GM12872 (cell line): ENCODE measurements at regions not wholly inside any gene's neighbourhood (a gene's known extent, or its start where the extent isn't known, plus 50 kb on each side); places are given as distances from the start of the nearest gene placed in this dataset.

ENCODE experiments used
- TF ChIP-seq, protein P1 (sequence below): IDR thresholded peaks from 3 replicates; pipeline ENCODE4 v1.5.1; 2011; ENCODE audit warnings: low read depth, mild to moderate bottlenecking, low read length, moderate library complexity; ENCODE audit not compliant: insufficient read depth

DNA sequence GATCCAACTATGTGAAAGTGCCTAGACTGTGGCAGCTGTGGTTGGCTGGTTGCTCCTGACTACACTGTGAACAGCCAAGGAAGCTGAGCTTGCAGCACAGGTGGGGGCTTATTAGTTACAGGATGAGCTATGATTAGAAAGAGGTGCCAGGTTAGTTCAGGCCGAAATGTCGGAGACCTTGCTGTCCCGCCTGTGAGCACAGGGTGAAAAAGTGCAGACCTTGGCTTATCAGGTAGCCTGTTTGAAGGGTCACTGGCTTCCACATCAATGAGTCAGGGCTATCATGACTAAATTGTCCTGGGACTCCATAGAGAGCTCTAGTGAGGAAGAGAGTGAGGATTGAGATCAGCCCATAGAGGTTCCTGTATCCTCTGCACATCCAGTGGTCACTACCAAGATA, 114.3 kb upstream of the PLPPR1 start:
- TF ChIP-seq, protein P1, sequence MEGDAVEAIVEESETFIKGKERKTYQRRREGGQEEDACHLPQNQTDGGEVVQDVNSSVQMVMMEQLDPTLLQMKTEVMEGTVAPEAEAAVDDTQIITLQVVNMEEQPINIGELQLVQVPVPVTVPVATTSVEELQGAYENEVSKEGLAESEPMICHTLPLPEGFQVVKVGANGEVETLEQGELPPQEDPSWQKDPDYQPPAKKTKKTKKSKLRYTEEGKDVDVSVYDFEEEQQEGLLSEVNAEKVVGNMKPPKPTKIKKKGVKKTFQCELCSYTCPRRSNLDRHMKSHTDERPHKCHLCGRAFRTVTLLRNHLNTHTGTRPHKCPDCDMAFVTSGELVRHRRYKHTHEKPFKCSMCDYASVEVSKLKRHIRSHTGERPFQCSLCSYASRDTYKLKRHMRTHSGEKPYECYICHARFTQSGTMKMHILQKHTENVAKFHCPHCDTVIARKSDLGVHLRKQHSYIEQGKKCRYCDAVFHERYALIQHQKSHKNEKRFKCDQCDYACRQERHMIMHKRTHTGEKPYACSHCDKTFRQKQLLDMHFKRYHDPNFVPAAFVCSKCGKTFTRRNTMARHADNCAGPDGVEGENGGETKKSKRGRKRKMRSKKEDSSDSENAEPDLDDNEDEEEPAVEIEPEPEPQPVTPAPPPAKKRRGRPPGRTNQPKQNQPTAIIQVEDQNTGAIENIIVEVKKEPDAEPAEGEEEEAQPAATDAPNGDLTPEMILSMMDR: no peak

DNA sequence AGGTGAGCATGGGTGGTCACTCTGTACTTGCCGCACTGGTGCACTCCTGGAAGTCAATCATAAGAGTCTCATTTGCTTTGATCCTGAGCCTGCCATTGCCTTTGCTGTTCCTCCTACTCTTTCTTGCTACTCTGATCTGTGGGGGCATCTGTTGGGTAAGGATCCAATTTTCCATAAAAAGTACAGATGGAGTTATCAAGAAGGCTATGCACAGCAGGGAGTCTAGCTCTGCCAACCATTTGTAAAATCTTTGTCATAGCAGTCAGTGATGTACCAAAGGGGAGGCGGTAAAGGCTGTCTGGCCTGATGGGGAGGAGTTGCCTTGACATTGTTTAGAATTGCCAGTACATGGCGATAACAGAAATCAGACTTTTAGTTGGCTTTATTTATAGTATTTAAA, 109.0 kb upstream of the PLPPR1 start:
- TF ChIP-seq, protein P1: no peak

DNA sequence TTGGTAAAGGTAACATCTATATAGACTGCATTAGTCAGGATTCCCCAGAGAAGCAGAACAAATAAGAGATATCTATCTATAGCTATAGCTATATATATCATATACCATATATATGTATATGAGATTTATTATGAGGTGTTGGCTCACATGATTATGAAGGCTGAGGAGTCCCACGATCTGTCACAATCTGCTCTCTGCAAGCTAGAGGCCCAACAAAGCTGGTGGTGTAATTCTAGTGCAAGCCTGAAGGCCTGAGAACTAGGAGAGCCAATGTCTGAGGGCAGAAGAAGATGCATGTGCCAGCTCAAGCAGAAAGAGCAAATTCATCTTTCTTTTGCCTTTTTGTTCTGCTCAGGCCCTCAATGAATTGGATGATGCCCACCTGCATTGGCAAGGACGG, 102.2 kb upstream of the PLPPR1 start:
- TF ChIP-seq, protein P1: no peak

DNA sequence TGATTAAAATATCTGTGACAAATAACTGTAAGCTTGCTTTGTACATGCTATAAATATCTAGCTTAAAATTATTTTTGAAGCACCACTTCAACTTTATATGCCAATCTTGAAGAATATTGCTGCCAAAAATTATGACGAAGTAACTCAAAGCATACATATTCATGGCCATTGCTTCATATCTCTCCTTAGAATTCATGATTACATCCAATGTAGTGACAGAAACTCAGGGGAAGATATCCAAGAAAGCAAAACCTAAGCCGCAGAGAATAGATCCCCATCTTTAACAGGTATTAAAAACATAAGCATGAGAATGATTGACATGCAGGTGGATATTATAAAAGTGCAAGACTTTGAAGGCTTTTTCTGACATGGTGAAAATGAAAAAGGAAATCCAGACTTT, 100.8 kb upstream of the PLPPR1 start:
- TF ChIP-seq, protein P1: no peak

DNA sequence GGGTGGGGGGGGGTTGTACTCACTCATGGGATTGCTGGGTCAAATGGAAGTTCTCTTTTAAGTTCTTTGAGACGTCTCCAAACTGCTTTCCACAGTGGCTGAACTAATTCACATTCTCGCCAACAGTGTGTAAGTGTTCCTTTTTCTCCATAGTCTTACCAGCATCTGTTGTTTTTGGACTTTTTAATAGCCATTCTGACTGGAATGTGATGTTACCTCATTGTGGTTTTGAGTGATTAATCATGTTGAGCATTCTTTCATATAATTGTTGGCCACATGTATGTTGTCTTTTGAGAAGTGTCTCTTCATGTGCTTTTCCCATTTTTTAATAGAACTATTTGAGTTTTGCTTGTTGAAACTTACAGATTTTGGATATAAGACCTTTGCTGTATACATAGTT, 94.9 kb upstream of the PLPPR1 start:
- TF ChIP-seq, protein P1: no peak

DNA sequence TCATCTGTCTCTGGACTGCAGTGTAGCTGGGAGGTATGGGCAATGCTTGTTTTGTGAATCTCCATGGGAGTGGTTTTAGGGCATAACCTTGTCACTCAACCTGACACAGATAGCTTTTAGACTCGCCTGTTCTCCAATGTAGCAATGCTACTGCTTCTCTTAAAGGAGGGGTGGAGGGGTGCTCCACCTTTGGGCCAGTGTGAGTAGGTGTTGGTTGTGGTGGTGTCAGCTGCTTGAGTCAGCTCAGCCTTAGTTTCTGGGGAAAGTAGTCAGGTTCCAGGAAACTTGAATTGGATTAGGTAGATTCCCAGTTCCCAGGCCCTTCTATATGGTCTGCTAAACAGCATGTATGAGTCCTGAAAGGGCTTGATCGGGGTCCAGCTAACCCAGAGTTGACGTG, 91.1 kb upstream of the PLPPR1 start:
- TF ChIP-seq, protein P1: no peak

DNA sequence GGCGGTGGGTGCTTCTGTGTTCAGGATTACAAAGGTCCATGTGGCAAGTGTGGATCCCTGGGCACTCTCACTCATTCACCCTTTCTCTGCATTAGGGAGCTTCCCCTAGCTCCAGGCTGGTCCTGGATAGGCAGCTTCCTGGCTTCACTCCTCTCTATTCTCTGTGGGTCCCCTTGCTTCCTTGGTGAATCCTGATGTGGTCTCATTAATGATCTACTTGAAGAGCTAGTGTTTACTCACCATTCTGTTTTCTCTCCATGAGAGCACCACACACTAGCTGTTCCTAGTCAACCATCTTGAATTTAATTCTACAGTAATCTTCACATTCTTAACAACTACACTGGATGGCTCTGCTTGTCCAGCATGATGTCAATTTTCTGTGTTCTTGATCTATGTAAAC, 90.0 kb upstream of the PLPPR1 start:
- TF ChIP-seq, protein P1: no peak

DNA sequence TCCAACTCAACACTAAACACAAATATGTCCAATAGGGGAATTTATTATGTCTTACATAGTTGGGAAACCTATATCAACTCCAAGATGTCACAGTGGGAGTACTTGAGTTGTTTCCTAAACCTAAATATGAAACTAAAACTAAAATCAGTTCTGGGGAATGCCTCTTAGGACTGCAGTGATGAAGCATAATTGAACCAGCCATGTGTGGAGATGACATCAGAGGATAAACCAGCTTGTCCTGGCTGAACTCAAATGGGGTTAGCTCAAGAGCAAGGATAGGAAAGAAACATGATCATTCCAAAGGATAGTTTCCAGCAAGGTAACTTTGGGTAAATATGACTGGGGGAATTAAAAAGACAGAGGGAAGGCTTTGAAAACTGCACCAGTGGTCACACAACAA, 88.9 kb upstream of the PLPPR1 start:
- TF ChIP-seq, protein P1: no peak
